Nephron progenitor cell (in vitro differentiated cells): ENCODE measurements at regions not wholly inside any gene's neighbourhood (a gene's known extent, or its start where the extent isn't known, plus 50 kb on each side); places are given as distances from the start of the nearest gene placed in this dataset.

ENCODE experiments used
- DNase-seq: peaks from one replicate; pipeline ENCODE4 v3.0.0; 2021
- H3K27ac Mint-ChIP-seq: 2 replicates; pipeline ENCODE4 v1.8.0; 2021; ENCODE audit warnings: mild to moderate bottlenecking, moderate library complexity, mixed read lengths
- H3K27me3 Mint-ChIP-seq: 2 replicates; pipeline ENCODE4 v1.8.0; 2021; ENCODE audit warnings: mild to moderate bottlenecking, low read depth, mixed read lengths; ENCODE audit not compliant: poor library complexity
- H3K36me3 Mint-ChIP-seq: 2 replicates; pipeline ENCODE4 v1.8.0; 2021; ENCODE audit warnings: low read depth, mixed read lengths
- H3K4me1 Mint-ChIP-seq: 2 replicates; pipeline ENCODE4 v1.8.0; 2021; ENCODE audit warnings: mixed read lengths
- H3K4me3 Mint-ChIP-seq: 2 replicates; pipeline ENCODE4 v1.8.0; 2021; ENCODE audit warnings: mild to moderate bottlenecking, moderate library complexity, mixed read lengths
- H3K9me3 Mint-ChIP-seq: 2 replicates; pipeline ENCODE4 v1.8.0; 2021; ENCODE audit warnings: mild to moderate bottlenecking, moderate library complexity, mixed read lengths
- CTCF ChIP-seq: fragments of 200-600 bp; sonication (generic); IDR thresholded peaks from 2 replicates; pipeline ENCODE4 v1.5.0; 2021; ENCODE audit warnings: antibody characterized with exemption

- H3K27ac Mint-ChIP-seq: no peak overlapping the region
- H3K4me3 Mint-ChIP-seq: no peak overlapping the region
- peaks cover 3% of the 10 kb centered on the region for H3K27me3 Mint-ChIP-seq
- TF ChIP-seq CTCF: no peak
- no peak for DNase-seq
- peaks cover 7% of the 10 kb centered on the region for H3K4me1 Mint-ChIP-seq
- H3K36me3 Mint-ChIP-seq: no peaks in the 10 kb centered on the region
- peaks cover 7% of the 10 kb centered on the region for H3K9me3 Mint-ChIP-seq
These were observed 330.0 kb upstream of the SOX9 start for GRCh38 chr17:71790791-71791190.

GRCh38 chr17:71791311-71791710, 329.5 kb upstream of the SOX9 start:
- Mint-ChIP-seq H3K27me3 (peaks cover 3% of the 10 kb centered on the region), H3K27ac (no peak overlapping the region), H3K4me3 (no peak overlapping the region), H3K9me3 (peaks cover 10% of the 10 kb centered on the region), H3K36me3 (no peaks in the 10 kb centered on the region), H3K4me1 (peaks cover 7% of the 10 kb centered on the region)
- TF ChIP-seq CTCF: no peak
- no peak for DNase-seq

GRCh38 chr17:71792966-71793365, 327.9 kb upstream of the SOX9 start:
- no peak for DNase-seq
- H3K27me3 Mint-ChIP-seq: peaks cover 3% of the 10 kb centered on the region
- H3K4me1 Mint-ChIP-seq: peaks cover 4% of the 10 kb centered on the region
- no peak overlapping the region for H3K27ac Mint-ChIP-seq
- TF ChIP-seq CTCF: no peak
- no peak overlapping the region for H3K4me3 Mint-ChIP-seq
- no peaks in the 10 kb centered on the region for H3K36me3 Mint-ChIP-seq
- peaks cover 7% of the 10 kb centered on the region for H3K9me3 Mint-ChIP-seq

- no peak overlapping the region for H3K27ac Mint-ChIP-seq
- H3K4me3 Mint-ChIP-seq: no peak overlapping the region
- no peaks in the 10 kb centered on the region for H3K36me3 Mint-ChIP-seq
- H3K9me3 Mint-ChIP-seq: peaks cover 7% of the 10 kb centered on the region
- DNase-seq: no peak
- H3K4me1 Mint-ChIP-seq: no peaks in the 10 kb centered on the region
- no peak for TF ChIP-seq CTCF
- peaks cover 3% of the 10 kb centered on the region for H3K27me3 Mint-ChIP-seq
These were observed 327.3 kb upstream of the SOX9 start for GRCh38 chr17:71793518-71793917.

GRCh38 chr17:71798701-71799100, 322.1 kb upstream of the SOX9 start:
- H3K4me3 Mint-ChIP-seq: no peak overlapping the region
- peaks cover 3% of the 10 kb centered on the region for H3K4me1 Mint-ChIP-seq
- H3K9me3 Mint-ChIP-seq: peaks cover 7% of the 10 kb centered on the region
- no peak for TF ChIP-seq CTCF
- no peak for DNase-seq
- no peak overlapping the region for H3K27ac Mint-ChIP-seq
- peaks cover 2% of the 10 kb centered on the region for H3K27me3 Mint-ChIP-seq
- H3K36me3 Mint-ChIP-seq: no peaks in the 10 kb centered on the region

- H3K9me3 Mint-ChIP-seq: peaks cover 7% of the 10 kb centered on the region
- H3K4me3 Mint-ChIP-seq: no peak overlapping the region
- no peak for TF ChIP-seq CTCF
These were observed 321.2 kb upstream of the SOX9 start for GRCh38 chr17:71799657-71800056.

More at GRCh38 chr17:71799657-71800056, 321.2 kb upstream of the SOX9 start:
- no peaks in the 10 kb centered on the region for H3K36me3 Mint-ChIP-seq
- H3K4me1 Mint-ChIP-seq: peaks cover 3% of the 10 kb centered on the region
- no peaks in the 10 kb centered on the region for H3K27me3 Mint-ChIP-seq
- no peak overlapping the region for H3K27ac Mint-ChIP-seq
- no peak for DNase-seq
